DMS 273 (cell line): ENCODE measurements at regions not wholly inside any gene's neighbourhood (a gene's known extent, or its start where the extent isn't known, plus 50 kb on each side); places are given as distances from the start of the nearest gene placed in this dataset.
A peak's percentile ranks its signal among the peaks of the same experiment; 100 is the strongest.

Experiments used
- DNase-seq: peaks from one replicate; lab custom pipeline; 2025; ENCODE audit not compliant: unreplicated experiment; lab: John Stamatoyannopoulos, UW

GRCh38 chr11:116194156-116194904 lies 578.5 kb downstream of the BUD13 start:
- no peak for DNase-seq

- DNase-seq = no peak
Measured at GRCh38 chr11:116193321-116194131, 579.3 kb downstream of the BUD13 start.

- DNase-seq = peak; percentile 5
Measured at GRCh38 chr11:116192509-116193210, 580.1 kb downstream of the BUD13 start.

- DNase-seq = no peak
Measured at GRCh38 chr11:116190861-116191260, 581.9 kb downstream of the BUD13 start.

DNA sequence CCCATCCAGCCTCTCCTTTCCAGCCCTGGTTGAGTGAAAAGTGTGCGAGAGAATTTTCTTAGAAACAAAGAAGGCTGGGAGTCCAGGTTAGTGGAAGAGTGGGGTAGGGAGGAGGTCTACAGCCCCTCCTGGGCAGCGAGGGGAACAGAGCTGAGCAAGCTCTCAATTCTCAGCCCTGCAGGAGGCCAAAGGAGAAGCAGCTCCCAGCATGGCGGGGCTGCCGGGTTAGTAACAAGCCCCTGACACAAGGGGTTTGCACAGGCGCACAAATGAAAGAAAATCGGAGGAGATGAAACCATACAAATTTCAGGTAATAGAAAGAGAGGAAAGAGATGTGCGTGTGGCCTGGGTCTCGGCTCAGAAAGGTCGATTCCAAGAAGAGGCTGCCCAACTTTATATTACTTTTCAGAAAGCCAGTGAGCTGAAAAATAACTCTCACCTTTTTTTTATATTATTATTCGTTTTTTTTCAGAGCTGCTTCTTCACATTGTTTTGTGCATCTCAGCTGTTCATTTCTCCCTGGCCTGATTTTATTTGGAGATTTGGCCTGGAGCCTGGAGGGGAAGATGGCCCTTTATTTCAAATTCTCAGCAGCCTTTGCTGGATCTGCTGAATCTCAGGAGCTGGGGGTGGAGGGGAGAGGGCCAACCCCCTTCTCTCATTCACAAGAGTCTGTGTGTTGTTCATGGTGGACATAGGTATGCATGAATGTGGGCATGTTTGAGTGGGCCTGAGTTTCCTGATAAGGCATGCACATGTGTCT lies 583.2 kb downstream of the BUD13 start:
- DNase-seq = no peak

- no peak for DNase-seq
Measured at GRCh38 chr11:116188350-116188749, 584.4 kb downstream of the BUD13 start.

- DNase-seq = no peak
Measured at GRCh38 chr11:116187026-116187425, 585.8 kb downstream of the BUD13 start.

- no peak for DNase-seq
Measured at GRCh38 chr11:116185551-116185950, 587.2 kb downstream of the BUD13 start.

- DNase-seq = no peak
Measured at GRCh38 chr11:116184763-116185162, 588.0 kb downstream of the BUD13 start.

DNA sequence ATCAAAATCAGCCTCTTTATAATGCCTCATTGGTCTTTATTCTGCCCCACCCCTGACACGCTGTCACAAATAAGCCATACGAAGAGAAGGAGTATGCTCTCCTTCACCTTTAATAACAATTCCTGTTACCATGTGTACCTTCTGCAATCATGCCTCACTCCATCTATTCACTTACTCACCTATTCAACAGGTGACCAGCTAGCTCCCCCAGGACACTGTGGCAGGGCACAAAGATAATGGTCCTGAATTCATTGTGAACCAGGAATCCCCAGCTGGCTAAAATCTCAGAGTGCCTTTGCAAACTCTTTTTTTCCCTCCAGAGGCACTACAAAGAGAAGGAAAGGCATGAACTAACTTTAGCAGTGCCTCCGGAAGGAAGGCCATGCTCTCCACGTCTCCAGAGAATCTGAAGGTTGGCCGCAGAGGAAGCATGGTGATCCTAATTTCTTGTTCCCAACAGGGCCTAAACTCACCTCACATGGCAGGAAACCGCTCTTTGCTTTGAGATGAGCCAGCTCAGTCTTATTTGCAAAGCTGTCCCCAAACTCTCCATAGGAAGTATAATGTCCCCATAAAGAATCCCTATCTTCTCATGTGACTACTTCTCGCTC lies 590.3 kb downstream of the BUD13 start:
- no peak for DNase-seq

DNA sequence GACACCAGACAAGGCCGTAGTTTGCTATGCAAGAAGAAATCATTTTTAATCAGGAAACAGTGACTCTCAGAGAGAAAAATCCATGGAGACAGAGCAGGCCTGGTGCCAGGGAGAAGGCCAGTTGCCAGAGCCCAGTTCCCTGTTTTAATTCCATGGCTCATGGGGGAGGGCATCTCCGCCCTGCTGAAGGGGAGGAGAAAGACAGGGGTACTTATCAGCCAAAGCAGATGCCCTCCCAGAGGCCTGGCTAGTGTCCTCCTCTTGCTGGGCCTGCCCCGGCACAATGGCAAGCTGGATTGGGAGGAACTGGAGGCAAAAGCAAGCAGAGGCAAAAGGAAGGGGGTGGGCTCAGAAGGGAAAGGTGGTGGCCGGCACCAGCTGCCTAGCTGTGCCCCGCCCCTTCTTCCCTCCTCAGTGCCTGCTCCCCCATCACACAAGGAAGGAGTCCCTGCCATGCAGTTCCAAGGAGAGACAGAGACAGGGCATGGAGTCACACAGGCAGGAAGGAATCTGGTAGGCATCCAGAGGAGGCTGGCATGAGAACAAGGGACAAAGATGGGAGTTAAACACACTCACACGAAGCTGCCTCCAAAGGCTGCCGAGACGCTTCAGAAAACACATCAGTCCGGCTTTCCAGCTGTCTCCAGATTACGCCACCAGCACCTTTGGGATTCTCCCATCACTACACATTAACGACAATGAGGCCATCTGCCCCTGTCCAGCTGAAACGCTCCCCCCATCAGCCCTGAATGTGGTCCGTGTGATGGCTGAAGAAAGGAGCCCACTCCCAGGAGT lies 591.8 kb downstream of the BUD13 start:
- DNase-seq = peak; percentile 16

GRCh38 chr11:116179401-116179800 lies 593.4 kb downstream of the BUD13 start:
- DNase-seq = no peak

DNA sequence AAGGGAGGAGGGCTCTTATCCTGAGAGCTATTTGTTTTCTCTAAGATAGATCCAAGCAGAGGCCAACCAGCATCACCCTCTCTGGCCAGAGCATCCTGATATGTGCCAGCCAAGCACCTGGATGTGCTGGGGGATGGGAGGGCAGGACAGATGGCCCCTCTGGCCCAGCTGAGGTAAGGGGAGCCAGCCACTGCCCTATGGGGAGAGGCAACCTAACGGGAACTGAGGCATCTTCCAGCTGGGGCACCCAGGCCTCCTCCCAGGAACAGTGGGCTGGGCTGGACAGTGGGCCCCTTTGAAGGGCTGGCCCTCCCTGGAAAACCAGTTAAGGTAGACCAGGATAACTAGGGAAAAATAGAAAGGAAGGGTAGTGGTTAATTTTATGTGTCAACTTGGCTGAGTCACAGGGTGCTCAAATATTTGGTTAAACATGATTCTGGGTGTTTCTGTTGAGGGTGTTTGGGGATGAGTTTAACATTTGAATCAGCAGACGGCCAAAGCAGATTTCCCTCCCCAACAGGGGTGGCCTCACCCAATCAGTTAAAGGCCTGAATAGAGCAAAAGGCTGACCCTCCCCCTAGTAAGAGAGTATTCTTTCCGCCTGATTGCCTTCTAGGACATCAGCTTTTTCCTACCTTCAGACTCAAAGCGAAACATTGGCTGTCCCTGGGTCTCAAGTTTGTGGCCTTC lies 595.1 kb downstream of the BUD13 start:
- DNase-seq = no peak

DNA sequence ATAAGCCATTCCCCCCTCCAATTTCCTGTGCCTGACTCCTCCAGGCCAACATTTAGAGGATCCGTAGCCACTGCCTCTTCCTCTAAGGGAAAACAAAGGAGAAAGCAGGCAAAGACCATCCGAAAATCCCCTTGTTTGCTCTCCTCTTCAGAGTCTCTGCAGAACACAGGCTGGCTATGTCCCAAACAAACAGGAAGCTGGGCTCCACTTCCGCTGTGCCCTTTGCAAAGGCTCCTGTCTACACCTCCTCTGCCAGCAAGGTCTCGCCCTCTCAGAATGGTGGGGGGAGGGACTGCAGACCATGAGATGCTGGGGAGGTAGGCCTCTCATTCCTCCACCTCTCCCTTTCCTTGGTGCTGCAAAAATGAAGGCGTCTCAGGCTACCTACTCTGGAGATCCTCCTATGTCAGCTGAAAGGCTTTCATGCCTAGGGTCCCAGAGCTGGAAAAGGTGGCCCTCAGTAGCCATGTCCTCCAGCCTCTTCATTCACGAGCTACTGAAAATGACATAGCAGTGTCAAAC lies 596.2 kb downstream of the BUD13 start:
- DNase-seq = no peak

DNA sequence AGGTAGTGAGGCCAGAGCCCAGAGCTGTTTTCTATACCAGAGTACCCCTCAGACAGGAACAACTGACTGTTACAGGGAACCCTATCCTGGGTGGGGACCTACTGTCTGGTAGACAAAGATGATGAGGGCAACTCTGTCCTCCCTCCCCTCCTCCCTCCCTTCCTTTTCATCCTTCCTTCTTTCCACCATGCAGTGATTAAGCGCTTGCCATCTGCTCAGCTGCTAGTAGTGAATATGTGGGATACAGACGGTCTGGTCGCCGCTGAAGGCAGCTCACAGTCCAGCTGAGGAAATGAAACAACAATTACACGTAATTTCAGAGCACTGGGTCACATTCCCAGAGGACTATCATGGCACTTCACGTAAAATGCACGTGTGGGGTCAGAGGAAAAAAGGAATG lies 597.1 kb downstream of the BUD13 start:
- peak; percentile 35 for DNase-seq

GRCh38 chr11:116173941-116174911 lies 598.6 kb downstream of the BUD13 start:
- no peak for DNase-seq

GRCh38 chr11:116173506-116173905 lies 599.3 kb downstream of the BUD13 start:
- DNase-seq = no peak

- DNase-seq = no peak
Measured at GRCh38 chr11:116172851-116173250, 599.9 kb downstream of the BUD13 start.
